T follicular helper cell (primary cell): ENCODE measurements at regions not wholly inside any gene's neighbourhood (a gene's known extent, or its start where the extent isn't known, plus 50 kb on each side); places are given as distances from the start of the nearest gene placed in this dataset.

Experiments
- DNase-seq: peaks from one replicate; pipeline ENCODE4 v3.0.0-alpha.2; 2020; ENCODE audit warnings: low read depth

DNA sequence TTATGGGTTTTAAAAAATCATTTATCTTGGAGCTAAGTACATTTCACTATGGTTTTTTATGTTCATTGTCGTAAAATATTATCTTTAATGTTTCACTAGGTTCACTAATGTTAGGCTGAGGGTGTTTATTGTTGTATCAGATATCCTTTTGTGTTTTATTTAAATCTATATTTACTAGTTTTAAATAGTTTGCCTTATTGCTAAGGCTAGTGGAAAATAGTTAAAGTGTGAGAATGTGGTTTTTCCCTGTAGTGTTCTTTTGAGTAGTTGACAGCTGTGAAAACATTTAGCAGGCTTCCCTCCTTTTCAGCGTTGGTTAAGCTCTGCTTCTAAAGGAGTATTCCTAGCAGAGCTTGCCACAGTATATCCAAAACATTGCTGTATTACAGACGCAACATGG lies 139.0 kb downstream of the TM9SF2 start:
- DNase-seq, result no peak

DNA sequence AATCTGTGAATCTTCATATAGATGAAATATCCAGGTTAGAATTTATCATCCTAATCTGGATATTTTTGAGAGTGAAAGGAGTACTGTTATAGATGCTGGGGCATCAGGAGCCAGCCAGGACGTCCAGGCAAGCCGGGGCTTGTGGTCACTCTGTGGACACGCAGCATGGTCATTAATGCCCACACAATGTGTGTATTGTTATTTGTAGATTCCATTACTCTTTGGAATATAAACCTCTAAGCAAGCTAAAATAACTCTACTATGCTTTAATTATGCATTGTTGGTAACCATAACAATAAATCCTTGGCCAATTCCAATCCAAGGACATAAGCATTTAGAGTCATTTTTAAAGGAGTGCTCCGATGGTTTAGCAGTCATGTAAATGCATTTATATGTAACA lies 137.9 kb downstream of the TM9SF2 start:
- no peak for DNase-seq

GRCh38 chr13:99636728-99637353 lies 135.6 kb downstream of the TM9SF2 start:
- DNase-seq, result no peak

GRCh38 chr13:99636306-99636705 lies 135.0 kb downstream of the TM9SF2 start:
- no peak for DNase-seq

DNA sequence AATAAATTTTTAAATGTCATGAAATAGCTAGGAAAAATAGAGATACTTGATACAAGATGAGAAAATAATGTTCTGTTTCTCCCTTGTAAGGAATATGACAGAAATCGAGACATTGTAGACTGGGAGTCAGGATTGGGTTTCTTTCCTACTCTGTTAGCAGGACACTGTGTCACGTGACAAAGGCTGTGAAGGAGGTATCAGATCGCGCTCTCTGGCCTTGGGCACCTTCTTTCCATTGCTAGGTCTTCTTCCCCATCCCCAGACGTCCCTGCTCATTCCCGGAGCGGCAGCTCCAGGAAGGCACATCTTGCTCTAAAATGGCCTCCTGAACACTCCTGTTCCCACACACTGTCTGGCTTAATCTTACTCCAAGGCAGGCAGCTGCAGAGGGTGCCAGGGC lies 133.4 kb downstream of the TM9SF2 start:
- no peak for DNase-seq

GRCh38 chr13:99630269-99630898 lies 129.1 kb downstream of the TM9SF2 start:
- no peak for DNase-seq

DNA sequence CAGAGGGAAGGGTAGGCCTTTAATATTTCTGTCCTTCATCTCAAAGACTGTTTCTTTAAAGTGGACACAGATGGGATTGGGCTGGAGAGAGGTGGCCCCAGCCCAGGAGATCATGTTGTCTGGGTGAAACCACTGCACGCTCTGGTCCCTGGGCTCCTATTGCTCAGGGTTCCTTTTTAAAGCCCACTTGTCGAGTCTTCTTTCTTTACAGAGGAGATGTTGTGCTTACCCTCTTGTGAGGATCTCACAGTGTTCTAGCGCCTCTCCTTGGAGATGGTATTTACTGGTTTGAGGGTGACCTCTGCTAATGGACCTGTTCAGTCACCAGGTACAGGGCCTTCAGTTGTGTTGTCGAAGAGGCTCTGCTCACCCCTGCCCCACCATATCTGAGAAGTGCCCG lies 128.4 kb downstream of the TM9SF2 start:
- DNase-seq, result no peak

GRCh38 chr13:99628442-99628841 lies 127.2 kb downstream of the TM9SF2 start:
- DNase-seq, result no peak

DNA sequence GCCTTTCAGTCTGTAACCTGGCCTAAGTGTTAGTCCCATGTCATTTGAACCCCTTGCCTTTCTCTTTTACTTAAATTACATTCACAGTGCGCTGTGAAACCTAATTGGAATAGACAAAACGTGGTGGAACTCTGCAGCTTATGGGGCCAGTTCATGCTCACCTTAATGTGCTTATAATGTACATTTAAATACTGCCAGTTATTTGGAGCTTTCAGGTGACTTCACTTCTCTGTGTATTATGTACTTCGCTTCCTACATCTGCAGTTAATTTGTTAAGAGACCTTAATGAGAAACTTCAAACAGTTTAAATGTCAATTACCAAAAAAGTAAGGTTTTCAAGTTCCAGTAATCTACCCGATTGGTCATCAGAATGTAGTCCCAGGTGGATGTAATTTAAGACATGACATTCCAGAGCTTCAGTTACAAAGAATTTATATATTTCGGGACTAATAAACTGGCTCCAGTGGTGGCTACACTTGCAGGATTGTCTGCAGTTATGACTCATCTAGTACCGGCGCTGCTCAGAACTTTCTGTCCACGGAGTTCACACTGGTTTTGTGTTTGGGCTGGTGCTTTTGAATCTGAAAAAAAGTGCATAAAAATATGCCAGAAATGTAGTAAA lies 125.3 kb downstream of the TM9SF2 start:
- no peak for DNase-seq

GRCh38 chr13:99624936-99625540 lies 123.8 kb downstream of the TM9SF2 start:
- DNase-seq, result no peak

DNA sequence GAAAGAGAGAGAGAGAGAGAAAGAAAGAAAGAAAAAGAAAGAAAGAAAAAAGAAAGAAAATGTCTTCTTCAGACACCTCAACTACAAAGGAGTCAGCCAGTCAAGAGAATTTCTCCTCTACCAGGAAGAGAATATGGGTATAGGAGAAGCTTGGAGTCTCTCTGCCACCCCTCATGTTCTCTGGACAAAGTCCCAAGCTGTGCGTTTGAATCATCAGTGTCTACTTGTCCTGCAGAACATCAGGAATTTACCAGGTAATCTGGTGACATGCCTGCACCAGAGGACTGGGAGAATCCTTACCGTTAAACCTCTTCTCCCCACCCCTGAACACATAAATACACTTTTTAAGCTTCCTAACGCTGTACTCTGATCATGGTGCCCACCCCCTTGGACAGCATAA lies 119.5 kb downstream of the TM9SF2 start:
- DNase-seq, result no peak

DNA sequence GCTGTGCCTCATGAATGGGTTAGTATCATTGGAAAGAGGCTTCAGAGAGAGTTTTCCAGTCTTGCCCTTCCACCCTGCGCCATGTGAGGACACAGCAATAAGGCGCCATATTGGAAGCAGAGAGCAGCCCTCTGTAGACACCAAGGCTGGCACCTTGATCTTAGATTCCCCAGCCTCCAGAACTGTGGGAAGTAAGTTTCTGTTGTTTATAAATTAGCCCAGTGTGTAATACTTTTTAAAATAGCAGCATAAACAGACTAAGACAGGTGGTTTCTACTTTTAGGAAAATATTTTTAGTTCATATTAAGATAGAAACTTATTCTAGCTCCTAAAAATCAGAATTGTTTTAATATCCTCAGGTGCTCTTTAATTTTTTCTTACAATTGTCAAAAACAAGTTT lies 117.9 kb downstream of the TM9SF2 start:
- DNase-seq, result no peak

DNA sequence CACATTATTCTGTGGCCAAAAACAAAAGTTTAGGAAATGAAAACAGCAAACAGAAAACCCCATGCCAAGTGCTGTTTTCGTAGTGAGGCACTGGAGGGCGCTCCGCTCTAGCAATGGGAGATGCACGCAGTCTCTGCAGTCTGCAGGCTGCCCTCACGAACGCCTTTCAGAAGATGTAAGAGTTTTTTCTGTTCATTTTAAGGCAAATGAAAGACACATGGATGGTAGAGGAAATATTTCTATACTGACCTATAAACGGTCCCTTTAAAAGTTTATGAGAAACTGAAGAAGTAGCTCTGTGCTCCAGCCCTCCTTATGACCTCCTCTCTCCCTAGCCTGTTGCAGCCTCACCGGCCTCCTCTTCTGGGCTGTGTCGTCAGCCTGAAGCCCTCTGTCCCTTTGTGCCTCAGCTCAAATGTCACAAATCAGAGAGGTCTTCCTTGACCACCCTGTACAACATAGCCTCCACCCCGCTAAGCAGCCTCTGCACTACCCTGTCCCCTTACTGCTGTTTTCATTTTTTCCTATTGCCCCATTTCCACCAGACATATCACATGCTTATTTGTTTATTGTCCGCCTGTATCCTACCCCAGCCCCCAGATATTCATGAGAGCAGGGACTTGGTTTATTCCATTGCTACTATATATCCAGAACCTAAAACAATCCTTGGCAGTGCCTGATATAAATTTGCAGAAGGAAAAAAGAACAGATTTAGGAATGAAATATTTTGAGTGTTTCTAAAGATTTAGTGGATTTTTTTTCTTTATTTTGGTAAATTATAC lies 116.4 kb downstream of the TM9SF2 start:
- DNase-seq, result no peak

GRCh38 chr13:99614465-99614885 lies 113.2 kb downstream of the TM9SF2 start:
- DNase-seq, result peak; percentile 2
